GM12878 (cell line): ENCODE measurements at regions not wholly inside any gene's neighbourhood (a gene's known extent, or its start where the extent isn't known, plus 50 kb on each side); places are given as distances from the start of the nearest gene placed in this dataset.

Source experiments
- ATAC-seq: fragments of 200-7000 bp; cut with Tn5 transposase; 3 replicates; pipeline ENCODE4 v1.9.1; 2020; ENCODE audit warnings: mild to moderate bottlenecking, moderate library complexity
- BruUV-seq: library from RNA; stranded (reverse); fragments of 400-500 nt; replicated peaks from 2 replicates; lab custom pipeline; 2021; lab: Mats Ljungman, UMichigan
- CTCF ChIA-PET: fragments of 300-600 bp; sonication (Branson Sonifier 250); formaldehyde crosslinking; extraction: SDS; loops from one replicate; lab custom pipeline; 2021; ENCODE audit warnings: inconsistent platforms; lab: Yijun Ruan, JAX
- POLR2A ChIA-PET: fragments of 350-600 bp; formaldehyde crosslinking; extraction: SDS; loops from one replicate; lab custom pipeline; 2021; ENCODE audit warnings: inconsistent platforms; lab: Charles Lee
- RAD21 ChIA-PET: fragments of 300-600 bp; sonication (Branson Sonifier 250); formaldehyde crosslinking; loops from one replicate; lab custom pipeline; 2023; ENCODE audit warnings: antibody characterized with exemption; ENCODE audit not compliant: unreplicated experiment; lab: Charles Lee
- SMC1A ChIA-PET: fragments of 300-600 bp; sonication (Branson Sonifier 250); formaldehyde crosslinking; loops from one replicate; lab custom pipeline; 2023; ENCODE audit not compliant: unreplicated experiment, uncharacterized antibody; lab: Charles Lee
- DNase-seq: peaks from one replicate; pipeline ENCODE4 v3.0.0-alpha.2; 2011; ENCODE audit warnings: low read depth, low spot score
- FAIRE-seq: peaks from 3 replicates; lab custom pipeline; 2011; peaks lifted over from hg19 to GRCh38; lab: Jason Lieb, UNC
- H2AFZ ChIP-seq: 2 replicates; pipeline ENCODE4 v1.6.0; 2011; ENCODE audit warnings: low read depth, low read length, control low read depth; ENCODE audit not compliant: control insufficient read depth
- H3K27ac ChIP-seq: 2 replicates; pipeline ENCODE4 v1.5.1; 2011; ENCODE audit warnings: control low read depth; ENCODE audit not compliant: control insufficient read depth, insufficient read depth
- H3K27me3 ChIP-seq, 2 experiments: replicated peaks in 1 of 2; 2 replicates each; pipeline versions ENCODE4 v1.6.0 to v1.6.1; 2011; ENCODE audit warnings: low read length in 1 of 2; ENCODE audit not compliant: control insufficient read depth in 2 of 2, insufficient read depth in 2 of 2
- H3K36me3 ChIP-seq, 2 experiments: 2 replicates each; pipeline ENCODE4 v1.5.1; 2011; ENCODE audit warnings: low read length in 1 of 2; ENCODE audit not compliant: control insufficient read depth in 2 of 2, insufficient read depth in 2 of 2
- H3K4me1 ChIP-seq: 2 replicates; pipeline ENCODE4 v1.6.1; 2011; ENCODE audit warnings: mild to moderate bottlenecking, low read length, moderate library complexity, mixed read lengths; ENCODE audit not compliant: control insufficient read depth, insufficient read depth
- H3K4me2 ChIP-seq: 2 replicates; pipeline ENCODE4 v1.6.0; 2011; ENCODE audit warnings: control low read depth; ENCODE audit not compliant: control insufficient read depth, insufficient read depth
- H3K4me3 ChIP-seq: fragments of 200-600 bp; sonication (generic); 2 replicates; pipeline ENCODE4 v1.5.1; 2016
- H3K79me2 ChIP-seq: 2 replicates; pipeline ENCODE4 v1.6.0; 2011; ENCODE audit warnings: low read length; ENCODE audit not compliant: control insufficient read depth, insufficient read depth
- H3K9ac ChIP-seq: 2 replicates; pipeline ENCODE4 v1.8.0; 2011; ENCODE audit warnings: low read length, control low read depth, mixed read lengths; ENCODE audit not compliant: control insufficient read depth, insufficient read depth
- H3K9me3 ChIP-seq: replicated peaks from 3 replicates; pipeline ENCODE4 v1.5.1; 2011; ENCODE audit warnings: mild to moderate bottlenecking, low read length; ENCODE audit not compliant: control insufficient read depth, insufficient read depth
- H4K20me1 ChIP-seq: 2 replicates; pipeline ENCODE4 v1.6.0; 2011; ENCODE audit not compliant: control insufficient read depth, insufficient read depth
- CUX1 ChIP-seq: IDR thresholded peaks from 2 replicates; pipeline ENCODE4 v1.6.1; 2012; ENCODE audit warnings: improper control_type of control experiment, low read depth, low read length; ENCODE audit not compliant: insufficient replicate concordance
- E4F1 ChIP-seq: fragments of 450-650 bp; IDR thresholded peaks from 2 replicates; pipeline ENCODE4 v1.6.1; 2018; ENCODE audit warnings: borderline replicate concordance, mild to moderate bottlenecking; ENCODE audit not compliant: partially characterized antibody
- EED ChIP-seq: sonication (generic); IDR thresholded peaks from 2 replicates; pipeline ENCODE4 v1.6.1; 2016; ENCODE audit warnings: antibody characterized with exemption, low read depth
- IRF3 ChIP-seq: fragments of 450-650 bp; IDR thresholded peaks from 2 replicates; pipeline ENCODE4 v1.6.1; 2014; ENCODE audit warnings: mild to moderate bottlenecking
- IRF5 ChIP-seq: fragments of 450-650 bp; IDR thresholded peaks from 2 replicates; pipeline ENCODE4 v1.6.1; 2017; ENCODE audit warnings: borderline replicate concordance
- KDM1A ChIP-seq: fragments of 200-600 bp; sonication (generic); IDR thresholded peaks from 2 replicates; pipeline ENCODE4 v1.6.1; 2016; ENCODE audit warnings: borderline replicate concordance
- NFYB ChIP-seq: IDR thresholded peaks from 2 replicates; pipeline ENCODE4 v1.6.1; 2011; ENCODE audit warnings: low read depth, mild to moderate bottlenecking, low read length, improper control_type of control experiment, moderate library complexity; ENCODE audit not compliant: insufficient read depth
- PAX5 ChIP-seq: IDR thresholded peaks from 2 replicates; pipeline ENCODE4 v1.6.1; 2011; ENCODE audit warnings: low read depth, low read length, borderline replicate concordance
- PKNOX1 ChIP-seq: fragments of 450-650 bp; IDR thresholded peaks from 2 replicates; pipeline ENCODE4 v1.6.1; 2016; ENCODE audit warnings: mild to moderate bottlenecking
- POLR2AphosphoS2 ChIP-seq: IDR thresholded peaks from 2 replicates; pipeline ENCODE4 v1.6.1; 2011; ENCODE audit warnings: low read depth, mild to moderate bottlenecking, low read length, improper control_type of control experiment, moderate library complexity
- RAD51 ChIP-seq: fragments of 450-650 bp; IDR thresholded peaks from 2 replicates; pipeline ENCODE4 v1.6.1; 2016; ENCODE audit warnings: moderate library complexity, mild to moderate bottlenecking, inconsistent platforms
- SUZ12 ChIP-seq: fragments of 200-600 bp; sonication (generic); IDR thresholded peaks from one replicate; pipeline ENCODE4 v1.6.1; 2018; ENCODE audit warnings: antibody characterized with exemption, mild to moderate bottlenecking; ENCODE audit not compliant: unreplicated experiment
- in situ Hi-C: fragments of 300-500 bp; cut with MboI; formaldehyde crosslinking; loops from 9 replicates; pipeline ENCODE4 v1.14.3; 2018; ENCODE audit warnings: mixed read lengths
- intact Hi-C: fragments of 100-400 bp; cut with micrococcal nuclease; formaldehyde crosslinking; loops from one replicate; pipeline ENCODE4 v1.14.2; 2022; ENCODE audit not compliant: unreplicated experiment

- TF ChIP-seq CUX1 (no peak), PAX5 (no peak)
Observed at GRCh38 chr14:84017495-84017894, 1512.4 kb upstream of the FLRT2 start (continued).

- RAD21 ChIA-PET, result no interaction called here
- Histone ChIP-seq H3K9ac (no peak overlapping the region), H3K4me2 (no peak overlapping the region), H4K20me1 (no peaks in the 10 kb centered on the region), H3K9me3 (no peaks in the 10 kb centered on the region), H3K4me3 (no peak overlapping the region), H3K27ac (no peak overlapping the region), H2AFZ (no peak overlapping the region), H3K36me3 (no peaks in the 10 kb centered on the region), H3K4me1 (no peaks in the 10 kb centered on the region), H3K27me3 (no peaks in the 10 kb centered on the region), H3K79me2 (no peaks in the 10 kb centered on the region)
- DNase-seq, result no peak
- FAIRE-seq, result no peak
- ATAC-seq, result no peak
- CTCF ChIA-PET, result interaction anchor here (1.1 kb wide), 1 partner anchor 13 kb away, joined by 5 read pairs; no protein-coding TSS in a partner anchor
- SMC1A ChIA-PET, result interaction anchor here (1.4 to 2.3 kb wide), 3 partner anchors 8 to 142 kb away, joined by 3 to 6 read pairs (median 4); no protein-coding TSS in a partner anchor
- no TSS peak for BruUV-seq
- POLR2A ChIA-PET, result no interaction called here
- in situ Hi-C loops (no loop called here), intact Hi-C loops (no loop called here)
- no peak for TF ChIP-seq POLR2AphosphoS2
- TF ChIP-seq PKNOX1, result no peak
- no peak for TF ChIP-seq KDM1A
- no peak for TF ChIP-seq E4F1
- no peak for TF ChIP-seq NFYB
- TF ChIP-seq EED, result no peak
- TF ChIP-seq IRF5, result no peak
- TF ChIP-seq SUZ12, result no peak
- no peak for TF ChIP-seq RAD51
- TF ChIP-seq IRF3, result no peak
Observed at GRCh38 chr14:84021433-84021832, 1508.5 kb upstream of the FLRT2 start.
